CD14-positive monocyte (primary cell): ENCODE measurements at regions not wholly inside any gene's neighbourhood (a gene's known extent, or its start where the extent isn't known, plus 50 kb on each side); places are given as distances from the start of the nearest gene placed in this dataset.

Experiments
- DNase-seq, 3 donors: peaks; one replicate each; pipeline ENCODE4 v3.0.0-alpha.2; 2011 to 2022
- H2AFZ ChIP-seq: 2 replicates; pipeline ENCODE4 v1.6.0; 2012; ENCODE audit warnings: mild to moderate bottlenecking, low read depth, low read length, inconsistent platforms; ENCODE audit not compliant: insufficient read depth, poor library complexity, severe bottlenecking
- H3K27ac ChIP-seq, 2 donors: 1 replicate in 1 of 2; 2 replicates in 1 of 2; pipeline ENCODE4 v1.5.1; 2012 to 2013; ENCODE audit warnings: low read length in 2 of 2, control low read depth in 1 of 2, inconsistent platforms in 1 of 2, low read depth in 1 of 2, mild to moderate bottlenecking in 1 of 2
- H3K27me3 ChIP-seq, 2 donors: one replicate each; pipeline versions ENCODE4 v1.6.0 to v1.6.1; 2011 to 2013; ENCODE audit warnings: low read length in 2 of 2; ENCODE audit not compliant: control insufficient read depth in 2 of 2, insufficient read depth in 2 of 2
- H3K36me3 ChIP-seq, 2 donors: replicated peaks in 1 of 2; 1 replicate in 1 of 2; 2 replicates in 1 of 2; pipeline versions ENCODE4 v1.5.1 to v1.6.1; 2012 to 2013; ENCODE audit warnings: low read length in 2 of 2, control low read depth in 1 of 2, inconsistent platforms in 1 of 2, mild to moderate bottlenecking in 1 of 2; ENCODE audit not compliant: insufficient read depth in 2 of 2, control insufficient read depth in 1 of 2
- H3K4me1 ChIP-seq, 2 donors: 1 replicate in 1 of 2; 2 replicates in 1 of 2; pipeline versions ENCODE4 v1.5.1 to v1.6.1; 2012 to 2013; ENCODE audit warnings: low read length in 2 of 2, control low read depth in 1 of 2, inconsistent platforms in 1 of 2, mild to moderate bottlenecking in 1 of 2, moderate library complexity in 1 of 2; ENCODE audit not compliant: insufficient read depth in 2 of 2, control insufficient read depth in 1 of 2
- H3K4me2 ChIP-seq: replicated peaks from 2 replicates; pipeline ENCODE3; 2012; ENCODE audit warnings: low read length, moderate library complexity, mild to moderate bottlenecking; ENCODE audit not compliant: poor library complexity, severe bottlenecking; ENCODE audit errors: extremely low read depth
- H3K4me3 ChIP-seq, 3 experiments: fragments of 200-600 bp in 1 of 3; sonication (generic) in 1 of 3; replicated peaks in 1 of 3; 1 replicate in 2 of 3; 2 replicates in 1 of 3; pipeline ENCODE4 v1.5.1; 2011 to 2013; ENCODE audit warnings: low read length in 3 of 3, mild to moderate bottlenecking in 3 of 3, control low read depth in 2 of 3, low read depth in 2 of 3, inconsistent platforms in 1 of 3, moderate library complexity in 1 of 3
- H3K79me2 ChIP-seq: 2 replicates; pipeline ENCODE4 v1.6.0; 2012; ENCODE audit warnings: mild to moderate bottlenecking, control low read depth, inconsistent platforms, low read length, moderate library complexity; ENCODE audit not compliant: insufficient read depth
- H3K9ac ChIP-seq: 2 replicates; pipeline ENCODE4 v1.6.0; 2017; ENCODE audit warnings: low read length, mild to moderate bottlenecking; ENCODE audit not compliant: insufficient read depth, poor library complexity, severe bottlenecking
- H3K9me3 ChIP-seq, 2 donors: replicated peaks in 1 of 2; 1 replicate in 1 of 2; 2 replicates in 1 of 2; pipeline versions ENCODE4 v1.5.1 to v1.6.1; 2012 to 2013; ENCODE audit warnings: low read length in 2 of 2, control low read depth in 1 of 2; ENCODE audit not compliant: control insufficient read depth in 1 of 2, insufficient read depth in 1 of 2
- H4K20me1 ChIP-seq: 2 replicates; pipeline ENCODE4 v1.6.0; 2012; ENCODE audit warnings: mild to moderate bottlenecking, low read length, control low read depth, moderate library complexity; ENCODE audit not compliant: insufficient read depth
- H3K27ac Mint-ChIP-seq, 7 donors: one replicate each; pipeline ENCODE4 v1.8.0; 2020; ENCODE audit warnings: mild to moderate bottlenecking in 7 of 7, mixed read lengths in 7 of 7, moderate library complexity in 6 of 7, inconsistent platforms in 2 of 7
- H3K27me3 Mint-ChIP-seq, 3 donors: one replicate each; pipeline ENCODE4 v1.8.0; 2021 to 2022; ENCODE audit warnings: low read depth in 3 of 3, mild to moderate bottlenecking in 3 of 3, mixed read lengths in 3 of 3, moderate library complexity in 3 of 3, inconsistent platforms in 1 of 3
- H3K36me3 Mint-ChIP-seq, 2 donors: one replicate each; pipeline ENCODE4 v1.8.0; 2020; ENCODE audit warnings: mixed read lengths in 2 of 2, inconsistent platforms in 1 of 2, mild to moderate bottlenecking in 1 of 2
- H3K4me1 Mint-ChIP-seq: one replicate; pipeline ENCODE4 v1.8.0; 2020; ENCODE audit warnings: mild to moderate bottlenecking, mixed read lengths
- H3K4me3 Mint-ChIP-seq, 2 donors: one replicate each; pipeline ENCODE4 v1.8.0; 2020; ENCODE audit warnings: mild to moderate bottlenecking in 2 of 2, mixed read lengths in 2 of 2, moderate library complexity in 1 of 2
- H3K9me3 Mint-ChIP-seq, 7 donors: one replicate each; pipeline ENCODE4 v1.8.0; 2020 to 2022; ENCODE audit warnings: mixed read lengths in 7 of 7, mild to moderate bottlenecking in 6 of 7, moderate library complexity in 6 of 7, inconsistent platforms in 2 of 7
- WGBS: methylation state at CpG from one replicate; pipeline ENCODE4 v1.1.5; 2013; ENCODE audit warnings: missing lambda C conversion rate; ENCODE audit not compliant: insufficient coverage; 5-methylcytosine and 5-hydroxymethylcytosine counted together
- intact Hi-C, 2 donors: fragments of 100-400 bp; cut with micrococcal nuclease; formaldehyde crosslinking; loops; one replicate each; pipeline versions ENCODE4 v1.15.0 to v1.15.1; 2023
- TF ChIP-seq, protein P1 (sequence below): fragments of 200-600 bp; IDR thresholded peaks from one replicate; pipeline ENCODE4 v1.8.0; 2022; ENCODE audit warnings: antibody characterized with exemption, mild to moderate bottlenecking

DNA sequence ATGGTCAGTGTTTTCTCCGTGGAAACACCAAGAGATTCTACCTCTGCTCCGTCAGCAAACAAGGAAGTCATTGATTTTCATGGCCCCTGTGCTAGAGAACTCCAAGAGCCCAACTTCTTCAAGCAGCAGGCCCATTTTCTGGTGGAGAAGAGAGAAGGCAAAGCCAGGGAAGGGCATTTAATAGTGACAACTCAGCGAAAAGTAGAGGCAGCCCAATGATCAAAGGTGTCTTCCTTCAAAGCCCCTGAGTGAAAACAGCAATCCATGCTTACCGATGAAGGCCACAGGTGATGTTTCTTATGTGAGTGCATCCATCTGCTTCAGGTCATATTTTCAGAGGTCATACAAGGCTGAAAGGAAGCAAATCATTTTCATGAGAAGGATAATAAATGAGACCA lies 77.3 kb downstream of the VCPKMT start:
- peak overlapping the region in 1 of 3 experiments; percentile 28 for H3K4me3 ChIP-seq
- no peaks in the 10 kb centered on the region for H3K79me2 ChIP-seq
- Mint-ChIP-seq H3K4me3 (peak overlapping the region; percentile 28 to 70), H3K27me3 (peaks cover 0 to 2% (median 0%) of the 10 kb centered on the region in 3 donors), H3K27ac (peak overlapping the region; percentile 99 to 100 (median 100)), H3K36me3 (peaks cover 10 to 12% of the 10 kb centered on the region in 2 donors), H3K4me1 (peaks cover 50% of the 10 kb centered on the region), H3K9me3 (peaks cover 0 to 3% (median 0%) of the 10 kb centered on the region in 7 donors)
- H3K9me3 ChIP-seq, result no peaks in the 10 kb centered on the region
- H2AFZ ChIP-seq, result no peak overlapping the region
- intact Hi-C loops, result loop anchor here (5.0 to 10.0 kb wide), 4 partner anchors 37 to 172 kb away; no protein-coding TSS in a partner anchor
- peak overlapping the region; percentile 32 for H3K4me2 ChIP-seq
- H3K27me3 ChIP-seq, result no peaks in the 10 kb centered on the region
- peaks cover 47 to 53% of the 10 kb centered on the region in 2 donors for H3K4me1 ChIP-seq
- H4K20me1 ChIP-seq, result no peaks in the 10 kb centered on the region
- H3K36me3 ChIP-seq, result no peaks in the 10 kb centered on the region
- TF ChIP-seq, protein P1, sequence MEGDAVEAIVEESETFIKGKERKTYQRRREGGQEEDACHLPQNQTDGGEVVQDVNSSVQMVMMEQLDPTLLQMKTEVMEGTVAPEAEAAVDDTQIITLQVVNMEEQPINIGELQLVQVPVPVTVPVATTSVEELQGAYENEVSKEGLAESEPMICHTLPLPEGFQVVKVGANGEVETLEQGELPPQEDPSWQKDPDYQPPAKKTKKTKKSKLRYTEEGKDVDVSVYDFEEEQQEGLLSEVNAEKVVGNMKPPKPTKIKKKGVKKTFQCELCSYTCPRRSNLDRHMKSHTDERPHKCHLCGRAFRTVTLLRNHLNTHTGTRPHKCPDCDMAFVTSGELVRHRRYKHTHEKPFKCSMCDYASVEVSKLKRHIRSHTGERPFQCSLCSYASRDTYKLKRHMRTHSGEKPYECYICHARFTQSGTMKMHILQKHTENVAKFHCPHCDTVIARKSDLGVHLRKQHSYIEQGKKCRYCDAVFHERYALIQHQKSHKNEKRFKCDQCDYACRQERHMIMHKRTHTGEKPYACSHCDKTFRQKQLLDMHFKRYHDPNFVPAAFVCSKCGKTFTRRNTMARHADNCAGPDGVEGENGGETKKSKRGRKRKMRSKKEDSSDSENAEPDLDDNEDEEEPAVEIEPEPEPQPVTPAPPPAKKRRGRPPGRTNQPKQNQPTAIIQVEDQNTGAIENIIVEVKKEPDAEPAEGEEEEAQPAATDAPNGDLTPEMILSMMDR, result no peak
- peak overlapping the region; percentile 97 to 100 for H3K27ac ChIP-seq
- DNase-seq, result no peak
- 50% methylated on average over 4 of the region's 4 CpGs for WGBS
- H3K9ac ChIP-seq, result peak overlapping the region; percentile 80

DNA sequence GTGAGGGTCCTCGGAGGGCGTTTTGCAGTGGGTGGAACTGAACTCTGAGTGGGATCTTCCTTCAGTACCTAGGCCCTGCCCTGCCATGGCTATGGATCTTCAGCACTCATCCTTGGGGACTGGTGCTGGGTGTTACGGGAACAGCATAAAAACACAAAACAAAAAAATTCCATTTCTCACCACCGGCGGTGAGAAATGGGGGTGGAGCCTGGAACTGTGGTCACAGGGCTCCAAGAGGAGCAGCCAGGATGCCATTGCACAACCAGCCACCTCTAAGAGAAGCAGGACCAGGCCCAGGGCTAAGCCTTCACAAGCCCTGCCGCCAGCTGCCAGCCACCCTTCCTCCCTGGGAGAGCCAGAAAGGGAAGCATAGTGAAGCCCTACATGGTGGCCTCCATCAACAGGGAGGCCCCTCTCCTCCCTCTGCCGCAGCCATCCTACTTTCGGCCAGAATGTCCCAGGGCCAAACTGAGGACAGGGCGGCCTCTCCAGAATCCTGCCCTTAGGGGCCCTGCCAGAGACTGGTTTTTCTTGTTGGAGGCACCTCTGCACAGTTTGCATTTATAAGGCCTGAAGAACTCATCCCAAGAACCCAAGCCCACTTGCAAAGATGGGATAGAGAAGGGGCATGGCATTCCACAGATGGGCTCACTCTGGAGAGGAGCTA lies 76.5 kb downstream of the VCPKMT start:
- no peaks in the 10 kb centered on the region for H3K36me3 ChIP-seq
- no peaks in the 10 kb centered on the region for H4K20me1 ChIP-seq
- peak overlapping the region; percentile 97 to 100 for H3K27ac ChIP-seq
- Mint-ChIP-seq H3K27me3 (peaks cover 0 to 2% (median 0%) of the 10 kb centered on the region in 3 donors), H3K4me1 (peaks cover 56% of the 10 kb centered on the region), H3K4me3 (peak overlapping the region in 1 of 2 donors; percentile 42), H3K36me3 (peaks cover 10 to 12% of the 10 kb centered on the region in 2 donors), H3K27ac (peak overlapping the region; percentile 99 to 100 (median 100)), H3K9me3 (peaks cover 0 to 3% (median 0%) of the 10 kb centered on the region in 7 donors)
- peak overlapping the region in 1 of 3 experiments; percentile 40 for H3K4me3 ChIP-seq
- H3K27me3 ChIP-seq, result no peaks in the 10 kb centered on the region
- TF ChIP-seq, protein P1, result no peak
- no peaks in the 10 kb centered on the region for H3K9me3 ChIP-seq
- no peak overlapping the region for H2AFZ ChIP-seq
- intact Hi-C loops, result loop anchor here (1.0 to 10.0 kb wide), 6 partner anchors 21 to 173 kb away; no protein-coding TSS in a partner anchor
- H3K79me2 ChIP-seq, result no peaks in the 10 kb centered on the region
- peak overlapping the region; percentile 80 for H3K9ac ChIP-seq
- peak overlapping the region; percentile 32 for H3K4me2 ChIP-seq
- peaks cover 55 to 60% of the 10 kb centered on the region in 2 donors for H3K4me1 ChIP-seq
- 8% methylated on average over 4 of the region's 9 CpGs for WGBS
- DNase-seq, result peak; percentile 93 to 95 (median 94)
